ENCODE measurements at regions not wholly inside any gene's neighbourhood (a gene's known extent, or its start where the extent isn't known, plus 50 kb on each side); places are given as distances from the start of the nearest gene placed in this dataset.
"Not testable (repeated sequence)": the region's sequence is repeated elsewhere in the genome, so short reads cannot be mapped to it uniquely, and the experiment has no call there.

DNA sequence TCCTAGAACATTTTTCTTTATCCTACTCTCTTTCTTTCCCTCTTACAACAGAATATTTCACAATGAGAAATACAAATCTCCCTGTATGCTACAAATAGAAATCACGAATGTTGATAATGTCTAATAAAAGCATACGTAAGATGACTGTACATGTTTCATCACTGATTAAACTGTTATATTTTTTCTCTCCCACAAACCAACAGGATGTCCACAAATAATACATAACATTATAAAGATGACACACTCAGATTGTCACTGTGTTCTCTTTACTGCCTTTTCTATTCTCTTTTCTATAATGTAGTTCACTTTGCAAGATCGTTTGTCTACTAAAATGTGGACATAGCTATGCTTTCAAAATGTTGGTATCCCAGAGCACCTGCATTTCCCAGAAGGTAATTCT is 90.7 kb upstream of the PARP8 start:
- H3K4me2 ChIP-seq (ENCODE audit: low read length) = peak overlapping the region; percentile 13
- no peaks in the 10 kb centered on the region for H3K79me2 ChIP-seq
- no peaks in the 10 kb centered on the region for H3K27me3 ChIP-seq (ENCODE audit: control insufficient read depth, insufficient read depth, low read length)
- H3K36me3 ChIP-seq (ENCODE audit: control insufficient read depth, insufficient read depth, low read length) = no peaks in the 10 kb centered on the region
- H3K4me3 ChIP-seq (ENCODE audit: low read depth, low read length) = no peak overlapping the region
- H3K9me3 ChIP-seq (ENCODE audit: control insufficient read depth, low read length) = no peaks in the 10 kb centered on the region
- H3K9ac ChIP-seq = no peak overlapping the region
- peak overlapping the region; percentile 3 for H3K27ac ChIP-seq
- peak overlapping the region; percentile 4 for H2AFZ ChIP-seq
- TF ChIP-seq, protein P1, sequence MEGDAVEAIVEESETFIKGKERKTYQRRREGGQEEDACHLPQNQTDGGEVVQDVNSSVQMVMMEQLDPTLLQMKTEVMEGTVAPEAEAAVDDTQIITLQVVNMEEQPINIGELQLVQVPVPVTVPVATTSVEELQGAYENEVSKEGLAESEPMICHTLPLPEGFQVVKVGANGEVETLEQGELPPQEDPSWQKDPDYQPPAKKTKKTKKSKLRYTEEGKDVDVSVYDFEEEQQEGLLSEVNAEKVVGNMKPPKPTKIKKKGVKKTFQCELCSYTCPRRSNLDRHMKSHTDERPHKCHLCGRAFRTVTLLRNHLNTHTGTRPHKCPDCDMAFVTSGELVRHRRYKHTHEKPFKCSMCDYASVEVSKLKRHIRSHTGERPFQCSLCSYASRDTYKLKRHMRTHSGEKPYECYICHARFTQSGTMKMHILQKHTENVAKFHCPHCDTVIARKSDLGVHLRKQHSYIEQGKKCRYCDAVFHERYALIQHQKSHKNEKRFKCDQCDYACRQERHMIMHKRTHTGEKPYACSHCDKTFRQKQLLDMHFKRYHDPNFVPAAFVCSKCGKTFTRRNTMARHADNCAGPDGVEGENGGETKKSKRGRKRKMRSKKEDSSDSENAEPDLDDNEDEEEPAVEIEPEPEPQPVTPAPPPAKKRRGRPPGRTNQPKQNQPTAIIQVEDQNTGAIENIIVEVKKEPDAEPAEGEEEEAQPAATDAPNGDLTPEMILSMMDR (IDR thresholded peaks at IDR 0.05) = no peak
- peaks cover 18% of the 10 kb centered on the region for H3K4me1 ChIP-seq

DNA sequence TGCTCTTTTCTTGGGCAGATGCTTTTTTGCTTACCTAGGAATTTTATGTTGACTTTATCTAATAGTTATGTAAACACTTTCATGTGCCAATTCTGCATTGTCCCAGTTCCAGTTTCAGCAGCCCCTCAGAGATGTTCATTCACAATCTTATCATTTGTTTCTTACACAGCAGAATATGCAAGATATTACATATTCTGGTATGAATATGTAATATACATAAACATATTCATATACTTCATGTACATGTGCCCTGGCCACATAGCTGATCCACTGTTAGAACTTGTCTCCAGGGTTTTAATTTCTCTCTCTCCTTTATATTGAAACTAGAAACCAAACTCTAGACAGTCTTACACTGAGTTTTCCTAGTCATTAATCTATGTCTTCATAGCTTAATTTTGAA is 90.2 kb upstream of the PARP8 start:
- Histone ChIP-seq H3K27me3 (ENCODE audit: control insufficient read depth, insufficient read depth, low read length) (no peaks in the 10 kb centered on the region), H3K36me3 (ENCODE audit: control insufficient read depth, insufficient read depth, low read length) (no peaks in the 10 kb centered on the region), H3K4me1 (peaks cover 18% of the 10 kb centered on the region), H3K4me3 (ENCODE audit: low read depth, low read length) (no peak overlapping the region), H3K79me2 (no peaks in the 10 kb centered on the region), H2AFZ (no peak overlapping the region), H3K9ac (no peak overlapping the region), H3K27ac (peak overlapping the region; percentile 64), H3K4me2 (ENCODE audit: low read length) (peak overlapping the region; percentile 13), H3K9me3 (ENCODE audit: control insufficient read depth, low read length) (no peaks in the 10 kb centered on the region)
- TF ChIP-seq, protein P1 (IDR thresholded peaks at IDR 0.05) = no peak

DNA sequence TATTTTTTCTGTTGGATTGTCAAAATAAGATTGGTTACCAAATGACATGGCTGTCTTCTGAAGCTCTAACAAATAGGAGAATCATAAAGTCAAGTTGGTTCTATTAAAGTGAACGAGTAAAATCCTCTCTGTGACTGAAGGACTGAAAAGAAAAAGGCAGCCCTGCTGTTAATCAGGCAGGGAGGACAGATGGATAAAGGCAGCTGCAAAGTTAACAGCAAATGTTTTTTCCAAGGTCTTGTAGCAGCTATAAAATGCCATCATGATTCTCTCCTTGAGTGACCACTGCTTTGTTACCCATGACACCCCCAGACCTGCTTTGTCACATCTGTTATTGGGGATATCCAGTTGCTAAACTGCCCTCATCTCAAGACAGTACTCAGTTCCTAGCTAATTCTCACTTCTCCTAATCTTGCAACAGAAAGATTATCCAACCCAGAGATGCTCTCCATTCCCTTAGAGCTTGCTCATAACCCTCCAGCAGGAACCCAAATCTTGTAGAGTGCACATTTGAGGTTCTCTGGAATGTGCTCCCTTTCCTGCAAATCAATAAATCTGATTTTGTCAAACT is 89.7 kb upstream of the PARP8 start:
- Histone ChIP-seq H3K27ac (peak overlapping the region; percentile 64), H2AFZ (peak overlapping the region; percentile 1), H3K79me2 (no peaks in the 10 kb centered on the region), H3K9me3 (ENCODE audit: control insufficient read depth, low read length) (no peaks in the 10 kb centered on the region), H3K4me1 (peaks cover 18% of the 10 kb centered on the region), H3K4me2 (ENCODE audit: low read length) (no peak overlapping the region), H3K4me3 (ENCODE audit: low read depth, low read length) (no peak overlapping the region), H3K36me3 (ENCODE audit: control insufficient read depth, insufficient read depth, low read length) (no peaks in the 10 kb centered on the region), H3K27me3 (ENCODE audit: control insufficient read depth, insufficient read depth, low read length) (no peaks in the 10 kb centered on the region), H3K9ac (no peak overlapping the region)
- TF ChIP-seq, protein P1 (IDR thresholded peaks at IDR 0.05) = no peak

DNA sequence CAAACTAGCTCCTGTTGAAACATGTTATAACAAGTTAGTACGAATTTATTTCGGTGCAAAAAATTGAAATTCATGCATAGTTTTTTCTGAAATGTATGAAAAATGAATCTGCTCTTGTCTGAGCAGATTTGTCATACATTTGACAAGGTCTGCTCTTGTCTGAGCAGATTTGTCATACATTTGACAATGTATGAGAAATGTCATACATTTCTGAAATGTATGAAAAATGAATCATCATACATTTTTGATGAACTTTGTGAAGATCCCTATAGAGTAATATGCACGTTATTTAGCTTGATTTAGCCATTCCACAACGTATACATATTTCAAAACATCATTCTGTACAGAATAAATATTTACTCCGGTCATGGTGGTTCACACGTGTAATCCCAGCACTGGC is 85.9 kb upstream of the PARP8 start:
- H3K4me3 ChIP-seq (ENCODE audit: low read depth, low read length) = no peak overlapping the region
- no peak overlapping the region for H3K9ac ChIP-seq
- no peak overlapping the region for H3K4me2 ChIP-seq (ENCODE audit: low read length)
- TF ChIP-seq, protein P1 (IDR thresholded peaks at IDR 0.05) = no peak
- H3K79me2 ChIP-seq = no peaks in the 10 kb centered on the region
- no peaks in the 10 kb centered on the region for H3K9me3 ChIP-seq (ENCODE audit: control insufficient read depth, low read length)
- no peaks in the 10 kb centered on the region for H3K36me3 ChIP-seq (ENCODE audit: control insufficient read depth, insufficient read depth, low read length)
- peaks cover 14% of the 10 kb centered on the region for H3K4me1 ChIP-seq
- H3K27ac ChIP-seq = no peak overlapping the region
- no peaks in the 10 kb centered on the region for H3K27me3 ChIP-seq (ENCODE audit: control insufficient read depth, insufficient read depth, low read length)
- H2AFZ ChIP-seq = no peak overlapping the region

DNA sequence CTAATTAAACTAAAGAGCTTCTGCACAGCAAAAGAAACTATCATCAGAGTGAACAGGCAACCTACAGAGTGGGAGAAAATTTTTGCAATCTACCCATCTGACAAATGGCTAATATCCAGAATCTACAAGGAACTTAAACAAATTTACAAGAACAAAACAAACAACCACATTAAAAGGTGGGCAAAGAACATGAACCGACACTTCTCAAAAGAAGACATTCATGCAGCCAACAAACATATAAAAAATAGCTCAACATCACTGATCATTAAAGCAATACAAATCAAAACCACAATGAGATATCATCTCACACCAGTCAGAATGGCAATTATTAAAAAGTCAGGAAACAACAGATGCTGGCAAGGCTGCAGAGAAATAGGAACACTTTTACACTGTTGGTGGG is 84.6 kb upstream of the PARP8 start:
- not testable (repeated sequence) for H3K4me3 ChIP-seq (ENCODE audit: low read depth, low read length); H3K36me3 ChIP-seq (ENCODE audit: control insufficient read depth, insufficient read depth, low read length); H3K4me2 ChIP-seq (ENCODE audit: low read length); H3K9ac ChIP-seq; H3K79me2 ChIP-seq; H2AFZ ChIP-seq; H3K4me1 ChIP-seq; H3K9me3 ChIP-seq (ENCODE audit: control insufficient read depth, low read length); H3K27me3 ChIP-seq (ENCODE audit: control insufficient read depth, insufficient read depth, low read length); H3K27ac ChIP-seq
